SH-SY5Y (cell line): ENCODE measurements at regions not wholly inside any gene's neighbourhood (a gene's known extent, or its start where the extent isn't known, plus 50 kb on each side); places are given as distances from the start of the nearest gene placed in this dataset.

Experiments used
- GATA2 ChIP-seq: IDR thresholded peaks from 2 replicates; pipeline ENCODE4 v1.6.1; 2011; ENCODE audit warnings: mild to moderate bottlenecking, low read depth, low read length
- GATA3 ChIP-seq: IDR thresholded peaks from 2 replicates; pipeline ENCODE4 v1.6.1; 2011; ENCODE audit warnings: low read depth, mild to moderate bottlenecking, low read length, moderate library complexity

DNA sequence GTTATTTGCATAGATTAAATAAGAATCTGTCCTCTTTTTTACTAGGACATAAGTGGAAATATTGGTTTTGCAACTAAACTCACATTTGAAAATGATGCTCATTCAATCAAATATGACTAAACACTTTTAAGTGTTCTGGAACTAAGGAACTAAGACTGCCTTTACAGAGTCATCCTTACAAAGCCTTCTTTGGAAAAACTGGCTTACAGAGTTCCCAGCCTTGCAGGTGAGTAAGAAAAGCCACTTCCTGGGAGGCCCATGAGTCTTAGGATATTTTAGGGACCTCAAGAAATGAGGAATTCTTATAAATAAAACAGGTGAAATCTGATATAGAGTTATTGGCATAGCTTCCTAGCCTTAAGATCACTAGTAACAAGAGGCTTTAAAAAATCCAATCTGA, 135.5 kb downstream of the ALOX5 start:
- no peak for TF ChIP-seq GATA2
- no peak for TF ChIP-seq GATA3
